GM10266 (cell line): ENCODE measurements at regions not wholly inside any gene's neighbourhood (a gene's known extent, or its start where the extent isn't known, plus 50 kb on each side); places are given as distances from the start of the nearest gene placed in this dataset.

Experiments
- DNase-seq: peaks from one replicate; pipeline ENCODE4 v3.0.0; 2012; ENCODE audit errors: extremely low spot score
- CTCF ChIP-seq: IDR thresholded peaks from 2 replicates; pipeline ENCODE4 v1.5.1; 2012; ENCODE audit warnings: mild to moderate bottlenecking, low read depth; ENCODE audit not compliant: control insufficient read depth, insufficient read depth; ENCODE audit errors: missing control alignments

- no peak for TF ChIP-seq CTCF
- no peak for DNase-seq
These were observed 153.1 kb downstream of the ZNF365 start for GRCh38 chr10:62527019-62527827.

GRCh38 chr10:62528441-62528840, 154.3 kb downstream of the ZNF365 start:
- peak; percentile 56 for DNase-seq
- TF ChIP-seq CTCF: no peak

GRCh38 chr10:62529396-62529795, 155.2 kb downstream of the ZNF365 start:
- no peak for DNase-seq
- TF ChIP-seq CTCF: no peak

GRCh38 chr10:62534031-62534430, 159.9 kb downstream of the ZNF365 start:
- no peak for DNase-seq
- no peak for TF ChIP-seq CTCF

- no peak for DNase-seq
- TF ChIP-seq CTCF: no peak
These were observed 164.4 kb downstream of the ZNF365 start for GRCh38 chr10:62538606-62539005.

GRCh38 chr10:62540389-62540788, 166.2 kb downstream of the ZNF365 start:
- DNase-seq: no peak
- no peak for TF ChIP-seq CTCF

- TF ChIP-seq CTCF: no peak
- DNase-seq: no peak
These were observed 167.6 kb downstream of the ZNF365 start for GRCh38 chr10:62541811-62542210.
